Skeletal muscle satellite cell (primary cell): ENCODE measurements at regions not wholly inside any gene's neighbourhood (a gene's known extent, or its start where the extent isn't known, plus 50 kb on each side); places are given as distances from the start of the nearest gene placed in this dataset.
"Not testable (repeated sequence)": the region's sequence is repeated elsewhere in the genome, so short reads cannot be mapped to it uniquely, and the experiment has no call there.

Experiments
- H3K27me3 ChIP-seq: 2 replicates; pipeline ENCODE4 v1.7.0; 2013; ENCODE audit warnings: low read length; ENCODE audit not compliant: control insufficient read depth, insufficient read depth
- H3K36me3 ChIP-seq: 2 replicates; pipeline ENCODE4 v1.7.0; 2013; ENCODE audit warnings: mild to moderate bottlenecking, control low read depth, low read length; ENCODE audit not compliant: insufficient read depth
- H3K4me1 ChIP-seq: 2 replicates; pipeline ENCODE4 v1.7.0; 2013; ENCODE audit warnings: low read length; ENCODE audit not compliant: control insufficient read depth, insufficient read depth
- H3K4me2 ChIP-seq: 2 replicates; pipeline ENCODE4 v1.7.0; 2013; ENCODE audit warnings: mild to moderate bottlenecking, low read length
- H3K4me3 ChIP-seq: 2 replicates; pipeline ENCODE4 v1.7.0; 2013; ENCODE audit warnings: low read length
- H3K9ac ChIP-seq: 2 replicates; pipeline ENCODE4 v1.7.0; 2013; ENCODE audit warnings: mild to moderate bottlenecking, low read depth, low read length, moderate library complexity
- H3K9me3 ChIP-seq: replicated peaks from 2 replicates; pipeline ENCODE4 v1.7.0; 2013; ENCODE audit warnings: mild to moderate bottlenecking, control low read depth, low read length

GRCh38 chr16:58821886-58822285 is 87.8 kb upstream of the GOT2 start:
- H3K4me2 ChIP-seq = no peak overlapping the region
- H3K36me3 ChIP-seq = no peaks in the 10 kb centered on the region
- H3K9me3 ChIP-seq = no peaks in the 10 kb centered on the region
- no peaks in the 10 kb centered on the region for H3K4me1 ChIP-seq
- no peaks in the 10 kb centered on the region for H3K27me3 ChIP-seq
- no peak overlapping the region for H3K9ac ChIP-seq
- no peak overlapping the region for H3K4me3 ChIP-seq

- Histone ChIP-seq H3K4me3 (no peak overlapping the region), H3K9ac (no peak overlapping the region)
Measured at GRCh38 chr16:58820411-58820810, 86.3 kb upstream of the GOT2 start.

GRCh38 chr16:58815181-58815888 is 81.2 kb upstream of the GOT2 start:
- Histone ChIP-seq H3K36me3 (no peaks in the 10 kb centered on the region), H3K9me3 (no peaks in the 10 kb centered on the region), H3K4me1 (no peaks in the 10 kb centered on the region), H3K4me2 (no peak overlapping the region), H3K4me3 (no peak overlapping the region), H3K27me3 (no peaks in the 10 kb centered on the region), H3K9ac (no peak overlapping the region)

More at GRCh38 chr16:58820411-58820810, 86.3 kb upstream of the GOT2 start:
- Histone ChIP-seq H3K36me3 (no peaks in the 10 kb centered on the region), H3K9me3 (no peaks in the 10 kb centered on the region), H3K4me2 (no peak overlapping the region), H3K4me1 (no peaks in the 10 kb centered on the region), H3K27me3 (no peaks in the 10 kb centered on the region)

GRCh38 chr16:58814348-58814801 is 80.3 kb upstream of the GOT2 start:
- H3K4me3 ChIP-seq = peak overlapping the region; percentile 61
- H3K9ac ChIP-seq = no peak overlapping the region
- no peaks in the 10 kb centered on the region for H3K36me3 ChIP-seq
- no peaks in the 10 kb centered on the region for H3K27me3 ChIP-seq
- H3K4me2 ChIP-seq = peak overlapping the region; percentile 77
- H3K4me1 ChIP-seq = no peaks in the 10 kb centered on the region
- no peaks in the 10 kb centered on the region for H3K9me3 ChIP-seq

- no peaks in the 10 kb centered on the region for H3K4me1 ChIP-seq
- H3K4me3 ChIP-seq = no peak overlapping the region
- H3K9ac ChIP-seq = no peak overlapping the region
- H3K9me3 ChIP-seq = no peaks in the 10 kb centered on the region
- no peaks in the 10 kb centered on the region for H3K27me3 ChIP-seq
- H3K4me2 ChIP-seq = no peak overlapping the region
- no peaks in the 10 kb centered on the region for H3K36me3 ChIP-seq
Measured at GRCh38 chr16:58809213-58809612, 75.1 kb upstream of the GOT2 start.

- H3K9me3 ChIP-seq = no peaks in the 10 kb centered on the region
- no peaks in the 10 kb centered on the region for H3K4me1 ChIP-seq
- H3K27me3 ChIP-seq = no peaks in the 10 kb centered on the region
- H3K4me3 ChIP-seq = no peak overlapping the region
- H3K4me2 ChIP-seq = no peak overlapping the region
- H3K36me3 ChIP-seq = no peaks in the 10 kb centered on the region
- no peak overlapping the region for H3K9ac ChIP-seq
Measured at GRCh38 chr16:58807276-58807675, 73.2 kb upstream of the GOT2 start.

- Histone ChIP-seq H3K27me3 (no peaks in the 10 kb centered on the region), H3K36me3 (no peaks in the 10 kb centered on the region), H3K4me2 (no peak overlapping the region), H3K9ac (no peak overlapping the region), H3K4me1 (no peaks in the 10 kb centered on the region), H3K4me3 (no peak overlapping the region), H3K9me3 (no peaks in the 10 kb centered on the region)
Measured at GRCh38 chr16:58801838-58802237, 67.7 kb upstream of the GOT2 start.

GRCh38 chr16:58797137-58797801 is 63.2 kb upstream of the GOT2 start:
- Histone ChIP-seq H3K4me1 (no peaks in the 10 kb centered on the region), H3K27me3 (no peaks in the 10 kb centered on the region), H3K4me2 (no peak overlapping the region), H3K4me3 (no peak overlapping the region), H3K9ac (no peak overlapping the region), H3K36me3 (no peaks in the 10 kb centered on the region), H3K9me3 (no peaks in the 10 kb centered on the region)

- H3K9ac ChIP-seq = no peak overlapping the region
- H3K4me2 ChIP-seq = no peak overlapping the region
- no peaks in the 10 kb centered on the region for H3K4me1 ChIP-seq
- no peak overlapping the region for H3K4me3 ChIP-seq
- H3K9me3 ChIP-seq = no peaks in the 10 kb centered on the region
- no peaks in the 10 kb centered on the region for H3K27me3 ChIP-seq
- H3K36me3 ChIP-seq = no peaks in the 10 kb centered on the region
Measured at GRCh38 chr16:58793366-58793765, 59.2 kb upstream of the GOT2 start.

- H3K4me2 ChIP-seq = no peak overlapping the region
- no peak overlapping the region for H3K4me3 ChIP-seq
- no peak overlapping the region for H3K9ac ChIP-seq
- no peaks in the 10 kb centered on the region for H3K4me1 ChIP-seq
- no peaks in the 10 kb centered on the region for H3K9me3 ChIP-seq
- no peaks in the 10 kb centered on the region for H3K36me3 ChIP-seq
- H3K27me3 ChIP-seq = no peaks in the 10 kb centered on the region
Measured at GRCh38 chr16:58792188-58792587, 58.1 kb upstream of the GOT2 start.

GRCh38 chr16:58790816-58791557 is 56.9 kb upstream of the GOT2 start:
- H3K27me3 ChIP-seq, H3K9ac ChIP-seq, H3K4me3 ChIP-seq, H3K4me2 ChIP-seq, H3K4me1 ChIP-seq, H3K36me3 ChIP-seq, H3K9me3 ChIP-seq: not testable (repeated sequence)
